HCT116 (cell line): ENCODE measurements at regions not wholly inside any gene's neighbourhood (a gene's known extent, or its start where the extent isn't known, plus 50 kb on each side); places are given as distances from the start of the nearest gene placed in this dataset.

Experiments
- ATAC-seq: fragments of 200-7000 bp; cut with Tn5 transposase; 2 replicates; pipeline ENCODE4 v1.9.1; 2020; ENCODE audit warnings: mild to moderate bottlenecking, moderate library complexity
- BruUV-seq: library from RNA; stranded (reverse); fragments of 400-500 nt; replicated peaks from 2 replicates; lab custom pipeline; 2021; lab: Mats Ljungman, UMichigan
- CTCF ChIA-PET: fragments of 300-600 bp; sonication (Branson Sonifier 250); formaldehyde crosslinking; loops from one replicate; lab custom pipeline; 2021; ENCODE audit warnings: antibody characterized with exemption; lab: Charles Lee
- POLR2A ChIA-PET: fragments of 300-600, 350-600 bp; sonication (Branson Sonifier 250); formaldehyde crosslinking; loops from one replicate; lab custom pipeline; 2021; ENCODE audit warnings: antibody characterized with exemption; lab: Charles Lee
- RAD21 ChIA-PET, 2 experiments: fragments of 300-600 bp; sonication (Branson Sonifier 250); formaldehyde crosslinking; loops; one replicate each; lab custom pipeline; 2023; ENCODE audit warnings: low total read pairs in 2 of 2; ENCODE audit not compliant: uncharacterized antibody in 2 of 2, unreplicated experiment in 2 of 2, low non-redundant PET in 1 of 2; lab: Charles Lee
- DNase-seq: peaks from one replicate; pipeline ENCODE4 v3.0.0-alpha.2; 2010; ENCODE audit warnings: low read depth, low spot score
- H2AFZ ChIP-seq: fragments of 200-600 bp; shearing (Covaris generic), sonication (generic); 2 replicates; pipeline ENCODE4 v1.6.1; 2017; ENCODE audit warnings: low read depth, mixed run types, mixed read lengths, antibody characterized with exemption, low read length; ENCODE audit not compliant: poor library complexity, severe bottlenecking
- H3K27ac ChIP-seq: 2 replicates; pipeline ENCODE4 v1.5.1; 2012; ENCODE audit warnings: low read depth, low read length
- H3K27me3 ChIP-seq: fragments of 200-600 bp; sonication (generic); 2 replicates; pipeline ENCODE4 v1.6.1; 2016; ENCODE audit warnings: mixed run types, low read length, mixed read lengths; ENCODE audit not compliant: insufficient read depth
- H3K36me3 ChIP-seq, 2 experiments: fragments of 200-500 bp in 1 of 2; fragments of 200-600 bp in 1 of 2; sonication (Bioruptor generic) in 1 of 2; sonication (generic) in 1 of 2; 2 replicates each; pipeline versions ENCODE4 v1.5.1 to v1.6.1; 2014 to 2016; ENCODE audit warnings: low read length in 2 of 2, inconsistent platforms in 1 of 2, mixed read lengths in 1 of 2, mixed run types in 1 of 2; ENCODE audit not compliant: insufficient read depth in 2 of 2, control insufficient read depth in 1 of 2
- H3K4me1 ChIP-seq, 2 experiments: fragments of 200-600 bp in 1 of 2; sonication (generic) in 1 of 2; 2 replicates each; pipeline versions ENCODE4 v1.5.1 to v1.6.1; 2012 to 2017; ENCODE audit warnings: low read length in 2 of 2, inconsistent platforms in 1 of 2, mild to moderate bottlenecking in 1 of 2, mixed read lengths in 1 of 2, mixed run types in 1 of 2, moderate library complexity in 1 of 2; ENCODE audit not compliant: insufficient read depth in 2 of 2, control insufficient read depth in 1 of 2
- H3K4me2 ChIP-seq: fragments of 200-600 bp; sonication (generic); 2 replicates; pipeline ENCODE4 v1.6.1; 2017; ENCODE audit warnings: mixed run types, low read length, mixed read lengths
- H3K4me3 ChIP-seq, 2 experiments: fragments of 200-600 bp in 1 of 2; sonication (generic) in 1 of 2; replicated peaks in 1 of 2; 2 replicates each; pipeline ENCODE4 v1.5.1; 2011 to 2016; ENCODE audit warnings: low read length in 2 of 2, control low read depth in 1 of 2, low read depth in 1 of 2, mild to moderate bottlenecking in 1 of 2, mixed read lengths in 1 of 2, mixed run types in 1 of 2
- H3K79me2 ChIP-seq: fragments of 200-600 bp; sonication (generic); 2 replicates; pipeline ENCODE4 v1.6.1; 2017; ENCODE audit warnings: mild to moderate bottlenecking, mixed run types, low read length, moderate library complexity, mixed read lengths; ENCODE audit not compliant: insufficient read depth
- H3K9ac ChIP-seq: fragments of 200-600 bp; sonication (generic); 2 replicates; pipeline ENCODE4 v1.6.1; 2016; ENCODE audit warnings: low read length, mixed read lengths
- H3K9me2 ChIP-seq: fragments of 200-600 bp; sonication (generic), shearing (Covaris generic); 2 replicates; pipeline ENCODE4 v1.6.1; 2017; ENCODE audit warnings: mixed run types, mild to moderate bottlenecking, moderate library complexity; ENCODE audit not compliant: insufficient read depth
- H3K9me3 ChIP-seq, 2 experiments: fragments of 200-500 bp in 1 of 2; fragments of 200-600 bp in 1 of 2; sonication (Bioruptor generic) in 1 of 2; sonication (generic) in 1 of 2; 2 replicates each; pipeline ENCODE4 v1.6.1; 2014 to 2017; ENCODE audit warnings: low read length in 2 of 2, mixed read lengths in 2 of 2, inconsistent platforms in 1 of 2, low read depth in 1 of 2, mild to moderate bottlenecking in 1 of 2, mixed run types in 1 of 2, moderate library complexity in 1 of 2; ENCODE audit not compliant: control insufficient read depth in 1 of 2, insufficient read depth in 1 of 2
- H4K20me1 ChIP-seq: fragments of 200-600 bp; sonication (generic), shearing (Covaris generic); 2 replicates; pipeline ENCODE4 v1.6.1; 2017; ENCODE audit warnings: mixed run types, mild to moderate bottlenecking, moderate library complexity; ENCODE audit not compliant: insufficient read depth
- CBX3 ChIP-seq: IDR thresholded peaks from 2 replicates; pipeline ENCODE4 v1.6.1; 2012; ENCODE audit warnings: low read depth
- CTCF ChIP-seq, 3 experiments: fragments of 200-600 bp in 1 of 3; sonication (generic) in 1 of 3; IDR thresholded peaks in 2 of 3; conservative IDR thresholded peaks in 1 of 3; 2 replicates each; pipeline ENCODE4 v1.5.1; 2012 to 2017; ENCODE audit warnings: low read depth in 2 of 3, low read length in 2 of 3, antibody characterized with exemption in 1 of 3, borderline replicate concordance in 1 of 3, control low read depth in 1 of 3, mild to moderate bottlenecking in 1 of 3, mixed read lengths in 1 of 3, mixed run types in 1 of 3, moderate library complexity in 1 of 3; ENCODE audit not compliant: insufficient read depth in 1 of 3
- ELF1 ChIP-seq: IDR thresholded peaks from 2 replicates; pipeline ENCODE4 v1.6.1; 2012; ENCODE audit warnings: low read depth, borderline replicate concordance
- EZH2 ChIP-seq: fragments of 200-600 bp; sonication (generic); IDR thresholded peaks from 2 replicates; pipeline ENCODE4 v1.6.1; 2017; ENCODE audit warnings: antibody characterized with exemption, mixed run types
- EZH2phosphoT487 ChIP-seq: fragments of 200-600 bp; IDR thresholded peaks from 2 replicates; pipeline ENCODE4 v1.6.1; 2018; ENCODE audit warnings: antibody characterized with exemption, borderline replicate concordance
- JUND ChIP-seq: IDR thresholded peaks from 2 replicates; pipeline ENCODE4 v1.6.1; 2012
- MAX ChIP-seq: IDR thresholded peaks from 2 replicates; pipeline ENCODE4 v1.6.1; 2012
- POLR2A ChIP-seq: IDR thresholded peaks from 2 replicates; pipeline ENCODE4 v1.7.0; 2011; ENCODE audit warnings: borderline replicate concordance; ENCODE audit not compliant: insufficient read depth, insufficient read length; ENCODE audit errors: extremely low read depth
- POLR2AphosphoS5 ChIP-seq: IDR thresholded peaks from 2 replicates; pipeline ENCODE4 v1.6.1; 2011; ENCODE audit warnings: mild to moderate bottlenecking, low read depth, low read length, moderate library complexity
- RAD21 ChIP-seq: IDR thresholded peaks from 2 replicates; pipeline ENCODE4 v1.6.1; 2012; ENCODE audit warnings: low read depth, mild to moderate bottlenecking
- REST ChIP-seq: IDR thresholded peaks from 2 replicates; pipeline ENCODE4 v1.6.1; 2012; ENCODE audit warnings: low read depth
- SIN3A ChIP-seq: IDR thresholded peaks from 2 replicates; pipeline ENCODE4 v1.6.1; 2012; ENCODE audit warnings: low read depth
- SP1 ChIP-seq: IDR thresholded peaks from 2 replicates; pipeline ENCODE4 v1.6.1; 2012; ENCODE audit warnings: low read depth
- TCF7L2 ChIP-seq: IDR thresholded peaks from 2 replicates; pipeline ENCODE4 v1.7.0; 2011; ENCODE audit warnings: borderline replicate concordance, inconsistent platforms; ENCODE audit not compliant: insufficient read depth, insufficient read length; ENCODE audit errors: extremely low read depth
- YY1 ChIP-seq: IDR thresholded peaks from 2 replicates; pipeline ENCODE4 v1.6.1; 2011; ENCODE audit warnings: low read length, low read depth, moderate library complexity, mild to moderate bottlenecking; ENCODE audit not compliant: insufficient replicate concordance; ENCODE audit errors: extremely low read depth
- ZNF274 ChIP-seq: fragments of 200-500 bp; sonication (Bioruptor generic); IDR thresholded peaks from 2 replicates; pipeline ENCODE4 v1.6.1; 2014; ENCODE audit warnings: mild to moderate bottlenecking, low read depth, low read length, inconsistent platforms
- intact Hi-C: fragments of 100-400 bp; cut with micrococcal nuclease; formaldehyde crosslinking; loops from 2 replicates; pipeline ENCODE4 v1.10.0; 2022

- TF ChIP-seq TCF7L2, result no peak
- no peak for TF ChIP-seq RAD21
- no peak for TF ChIP-seq SP1
- no peak for TF ChIP-seq POLR2AphosphoS5
- no peak for TF ChIP-seq MAX
- no peak for TF ChIP-seq CBX3
Measured at GRCh38 chr6:170092826-170093225, 198.1 kb downstream of the DLL1 start (continued).

GRCh38 chr6:170091639-170092579 is 199.0 kb downstream of the DLL1 start:
- ChIA-PET RAD21 (no interaction called here), POLR2A (no interaction called here), CTCF (no interaction called here)
- no peaks in the 10 kb centered on the region for H3K79me2 ChIP-seq
- TF ChIP-seq EZH2phosphoT487 (no peak), REST (no peak), SIN3A (no peak), RAD21 (no peak), CBX3 (no peak), SP1 (no peak), ELF1 (no peak), CTCF (IDR thresholded peaks at IDR 0.05 in 2 of 3, conservative IDR thresholded peaks at IDR 0.05 in 1 of 3; ENCODE audit: borderline replicate concordance in 1 of 3, insufficient read depth in 1 of 3, low read depth in 2 of 3, low read length in 2 of 3) (no peak), JUND (no peak), POLR2A (no peak), YY1 (no peak), ZNF274 (no peak), EZH2 (no peak)
- ATAC-seq (no peak), DNase-seq (no peak)
- no TSS peak for BruUV-seq
- no peak overlapping the region for H3K9ac ChIP-seq
- H3K4me3 ChIP-seq, result no peak overlapping the region
- H4K20me1 ChIP-seq, result no peaks in the 10 kb centered on the region
- no peaks in the 10 kb centered on the region for H3K36me3 ChIP-seq
- H3K4me1 ChIP-seq, result no peaks in the 10 kb centered on the region
- intact Hi-C loops, result no loop called here
- H3K4me2 ChIP-seq, result no peak overlapping the region
- H2AFZ ChIP-seq, result no peak overlapping the region
- H3K9me3 ChIP-seq, result no peaks in the 10 kb centered on the region
- no peak overlapping the region for H3K27ac ChIP-seq
- H3K9me2 ChIP-seq, result no peaks in the 10 kb centered on the region
- no peaks in the 10 kb centered on the region for H3K27me3 ChIP-seq
